ENCODE measurements at regions not wholly inside any gene's neighbourhood (a gene's known extent, or its start where the extent isn't known, plus 50 kb on each side); places are given as distances from the start of the nearest gene placed in this dataset.

DNA sequence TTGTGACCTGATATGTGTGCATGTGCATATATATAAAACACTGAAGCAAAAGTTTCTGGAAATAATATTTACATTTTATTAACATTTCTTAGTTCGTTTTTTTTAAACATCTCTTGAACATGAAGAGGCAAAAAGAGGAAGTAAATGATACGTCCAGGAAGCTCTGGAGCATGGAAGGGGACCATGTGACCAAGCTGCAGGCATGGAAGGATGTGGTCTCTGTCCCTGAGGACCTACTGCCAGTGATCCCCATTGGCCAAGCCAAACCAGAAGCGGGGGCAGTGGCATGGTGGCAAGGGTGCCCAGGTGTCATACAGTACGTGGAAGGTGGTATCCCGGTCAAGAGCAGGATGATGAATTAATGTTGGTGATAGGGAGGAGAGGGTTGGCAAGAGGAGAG, 268.3 kb upstream of the PROX1 start:
- H4K20me1 ChIP-seq (ENCODE audit: control insufficient read depth, extremely low read depth, insufficient read depth, low read length): no peaks in the 10 kb centered on the region
- H3K27ac ChIP-seq (ENCODE audit: control insufficient read depth, insufficient read depth, low read length): no peak overlapping the region
- H3K27me3 ChIP-seq (ENCODE audit: control insufficient read depth, extremely low read depth, insufficient read depth, low read length): peaks cover 2% of the 10 kb centered on the region
- no peaks in the 10 kb centered on the region for H3K79me2 ChIP-seq (ENCODE audit: control insufficient read depth, insufficient read depth, low read length)
- H3K4me1 ChIP-seq (ENCODE audit: control insufficient read depth, extremely low read depth, insufficient read depth, low read length): no peaks in the 10 kb centered on the region
- H3K4me2 ChIP-seq (ENCODE audit: control insufficient read depth, extremely low read depth, insufficient read depth, low read depth, low read length): no peak overlapping the region
- no peaks in the 10 kb centered on the region for H3K9me1 ChIP-seq (ENCODE audit: control insufficient read depth, extremely low read depth, insufficient read depth, low read length)
- no peaks in the 10 kb centered on the region for H3K36me3 ChIP-seq (ENCODE audit: control insufficient read depth in 2 of 2, extremely low read depth in 1 of 2, insufficient read depth in 2 of 2, low read length in 2 of 2)
- FAIRE-seq: no peak
- no peak for TF ChIP-seq EZH2 (IDR thresholded peaks at IDR 0.05; ENCODE audit: low read length)
- TF ChIP-seq, protein P1, sequence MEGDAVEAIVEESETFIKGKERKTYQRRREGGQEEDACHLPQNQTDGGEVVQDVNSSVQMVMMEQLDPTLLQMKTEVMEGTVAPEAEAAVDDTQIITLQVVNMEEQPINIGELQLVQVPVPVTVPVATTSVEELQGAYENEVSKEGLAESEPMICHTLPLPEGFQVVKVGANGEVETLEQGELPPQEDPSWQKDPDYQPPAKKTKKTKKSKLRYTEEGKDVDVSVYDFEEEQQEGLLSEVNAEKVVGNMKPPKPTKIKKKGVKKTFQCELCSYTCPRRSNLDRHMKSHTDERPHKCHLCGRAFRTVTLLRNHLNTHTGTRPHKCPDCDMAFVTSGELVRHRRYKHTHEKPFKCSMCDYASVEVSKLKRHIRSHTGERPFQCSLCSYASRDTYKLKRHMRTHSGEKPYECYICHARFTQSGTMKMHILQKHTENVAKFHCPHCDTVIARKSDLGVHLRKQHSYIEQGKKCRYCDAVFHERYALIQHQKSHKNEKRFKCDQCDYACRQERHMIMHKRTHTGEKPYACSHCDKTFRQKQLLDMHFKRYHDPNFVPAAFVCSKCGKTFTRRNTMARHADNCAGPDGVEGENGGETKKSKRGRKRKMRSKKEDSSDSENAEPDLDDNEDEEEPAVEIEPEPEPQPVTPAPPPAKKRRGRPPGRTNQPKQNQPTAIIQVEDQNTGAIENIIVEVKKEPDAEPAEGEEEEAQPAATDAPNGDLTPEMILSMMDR (optimal IDR thresholded peaks at IDR 0.05 in 1 of 3, IDR thresholded peaks at IDR 0.05 in 1 of 3, conservative IDR thresholded peaks at IDR 0.05 in 1 of 3; ENCODE audit: extremely low read depth in 1 of 3, insufficient read depth in 2 of 3, low read length in 3 of 3): no peak
- H3K9ac ChIP-seq (ENCODE audit: control insufficient read depth, extremely low read depth, insufficient read depth, low read length): no peak overlapping the region
- no peak overlapping the region for H2AFZ ChIP-seq (ENCODE audit: control insufficient read depth, low read length)
- no peak overlapping the region for H3K4me3 ChIP-seq (ENCODE audit: control insufficient read depth in 2 of 3, extremely low read depth in 1 of 3, insufficient read depth in 2 of 3, low read depth in 1 of 3, low read length in 3 of 3)
- no peak for DNase-seq (ENCODE audit: low read depth, low spot score)
- no peaks in the 10 kb centered on the region for H3K9me3 ChIP-seq (ENCODE audit: control insufficient read depth, low read depth, low read length)
- dilution Hi-C loops (cut with MboI; ENCODE audit: extremely low pct_ligation_motif_present, low sequenced_read_pairs): no loop called here

DNA sequence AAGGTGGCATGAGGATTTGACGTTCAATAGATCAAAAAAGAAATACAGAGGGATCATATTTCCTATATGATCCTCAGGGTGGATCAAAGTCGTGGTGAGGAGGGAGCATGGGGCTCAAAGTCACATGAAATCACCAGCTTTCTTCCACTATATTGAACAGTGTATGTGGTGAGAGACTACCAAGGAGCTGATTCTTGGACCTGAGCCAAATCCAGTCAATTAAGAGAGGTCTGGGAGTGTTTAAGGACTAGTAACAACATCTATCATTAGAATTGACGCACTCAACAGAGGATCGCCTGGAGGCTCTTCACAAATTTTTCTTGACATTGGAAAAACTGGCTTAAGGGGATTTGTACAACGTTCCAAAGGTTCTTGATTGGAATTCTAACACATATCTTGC, 267.7 kb upstream of the PROX1 start:
- Histone ChIP-seq H3K36me3 (ENCODE audit: control insufficient read depth in 2 of 2, extremely low read depth in 1 of 2, insufficient read depth in 2 of 2, low read length in 2 of 2) (no peaks in the 10 kb centered on the region), H3K9ac (ENCODE audit: control insufficient read depth, extremely low read depth, insufficient read depth, low read length) (no peak overlapping the region), H3K27ac (ENCODE audit: control insufficient read depth, insufficient read depth, low read length) (no peak overlapping the region), H3K9me1 (ENCODE audit: control insufficient read depth, extremely low read depth, insufficient read depth, low read length) (no peaks in the 10 kb centered on the region), H3K79me2 (ENCODE audit: control insufficient read depth, insufficient read depth, low read length) (no peaks in the 10 kb centered on the region), H3K4me3 (ENCODE audit: control insufficient read depth in 2 of 3, extremely low read depth in 1 of 3, insufficient read depth in 2 of 3, low read depth in 1 of 3, low read length in 3 of 3) (no peak overlapping the region), H3K4me1 (ENCODE audit: control insufficient read depth, extremely low read depth, insufficient read depth, low read length) (no peaks in the 10 kb centered on the region), H3K27me3 (ENCODE audit: control insufficient read depth, extremely low read depth, insufficient read depth, low read length) (peaks cover 2% of the 10 kb centered on the region), H4K20me1 (ENCODE audit: control insufficient read depth, extremely low read depth, insufficient read depth, low read length) (no peaks in the 10 kb centered on the region), H3K9me3 (ENCODE audit: control insufficient read depth, low read depth, low read length) (no peaks in the 10 kb centered on the region), H2AFZ (ENCODE audit: control insufficient read depth, low read length) (no peak overlapping the region), H3K4me2 (ENCODE audit: control insufficient read depth, extremely low read depth, insufficient read depth, low read depth, low read length) (no peak overlapping the region)
- dilution Hi-C loops (cut with MboI; ENCODE audit: extremely low pct_ligation_motif_present, low sequenced_read_pairs): no loop called here
- DNase-seq (ENCODE audit: low read depth, low spot score): no peak
- no peak for FAIRE-seq
- TF ChIP-seq EZH2 (IDR thresholded peaks at IDR 0.05; ENCODE audit: low read length): no peak
- TF ChIP-seq, protein P1 (optimal IDR thresholded peaks at IDR 0.05 in 1 of 3, IDR thresholded peaks at IDR 0.05 in 1 of 3, conservative IDR thresholded peaks at IDR 0.05 in 1 of 3; ENCODE audit: extremely low read depth in 1 of 3, insufficient read depth in 2 of 3, low read length in 3 of 3): no peak
